Sigmoid colon (tissue), 6 donors: ENCODE measurements at regions not wholly inside any gene's neighbourhood (a gene's known extent, or its start where the extent isn't known, plus 50 kb on each side); places are given as distances from the start of the nearest gene placed in this dataset.
"Not testable (repeated sequence)": the region's sequence is repeated elsewhere in the genome, so short reads cannot be mapped to it uniquely, and the experiment has no call there.

Source experiments
- DNase-seq: peaks from one replicate; pipeline ENCODE4 v3.0.0-alpha.2; 2019
- H3K27ac ChIP-seq, 4 donors: fragments of 200-600 bp; sonication (generic); one replicate each; pipeline ENCODE4 v1.5.1; 2016 to 2019; ENCODE audit warnings: mild to moderate bottlenecking in 1 of 4
- H3K27me3 ChIP-seq, 3 donors: fragments of 200-600 bp; sonication (generic); one replicate each; pipeline ENCODE4 v1.5.1; 2019; ENCODE audit warnings: mild to moderate bottlenecking in 1 of 3
- H3K36me3 ChIP-seq, 4 donors: fragments of 200-600 bp; sonication (generic); one replicate each; pipeline ENCODE4 v1.5.1; 2016 to 2019
- H3K4me1 ChIP-seq, 4 donors: fragments of 200-600 bp; sonication (generic); one replicate each; pipeline ENCODE4 v1.5.1; 2017 to 2019
- H3K4me3 ChIP-seq, 4 donors: fragments of 200-600 bp; sonication (generic); one replicate each; pipeline ENCODE4 v1.5.1; 2017 to 2019; ENCODE audit warnings: mild to moderate bottlenecking in 2 of 4, moderate library complexity in 1 of 4
- H3K9me3 ChIP-seq, 4 donors: fragments of 200-600 bp in 3 of 4; sonication (generic) in 3 of 4; one replicate each; pipeline versions ENCODE4 v1.5.1 to v1.6.1; 2013 to 2019
- CTCF ChIP-seq, 4 experiments: fragments of 450-650 bp in 3 of 4; fragments of 200-600 bp in 1 of 4; IDR thresholded peaks; one replicate each; pipeline ENCODE4 v1.5.1; 2016 to 2019; ENCODE audit warnings: antibody characterized with exemption in 4 of 4, mild to moderate bottlenecking in 3 of 4, moderate library complexity in 2 of 4
- EP300 ChIP-seq, 4 donors: sonication (generic); formaldehyde crosslinking; IDR thresholded peaks; one replicate each; pipeline ENCODE4 v1.6.1; 2017; ENCODE audit warnings: antibody characterized with exemption in 4 of 4
- POLR2A ChIP-seq, 2 donors: fragments of 450-650 bp; IDR thresholded peaks; one replicate each; pipeline ENCODE4 v1.6.1; 2016; ENCODE audit warnings: antibody characterized with exemption in 2 of 2, mild to moderate bottlenecking in 2 of 2, moderate library complexity in 2 of 2
- POLR2AphosphoS5 ChIP-seq, 4 donors: sonication (generic); formaldehyde crosslinking; IDR thresholded peaks; one replicate each; pipeline ENCODE4 v1.6.1; 2017; ENCODE audit warnings: antibody characterized with exemption in 4 of 4
- WGBS, 2 donors: extraction: QIAGEN DNeasy Blood & Tissue Kit; methylation state at CpG; one replicate each; pipeline ENCODE4 v1.1.7; 2013; 5-methylcytosine and 5-hydroxymethylcytosine counted together
- intact Hi-C: fragments of 100-400 bp; cut with DNase I; formaldehyde crosslinking; loops from one replicate; pipeline ENCODE4 v1.15.1; 2023
- donor health status: healthy with polysubstance abuse.
- donor health status: healthy.

DNA sequence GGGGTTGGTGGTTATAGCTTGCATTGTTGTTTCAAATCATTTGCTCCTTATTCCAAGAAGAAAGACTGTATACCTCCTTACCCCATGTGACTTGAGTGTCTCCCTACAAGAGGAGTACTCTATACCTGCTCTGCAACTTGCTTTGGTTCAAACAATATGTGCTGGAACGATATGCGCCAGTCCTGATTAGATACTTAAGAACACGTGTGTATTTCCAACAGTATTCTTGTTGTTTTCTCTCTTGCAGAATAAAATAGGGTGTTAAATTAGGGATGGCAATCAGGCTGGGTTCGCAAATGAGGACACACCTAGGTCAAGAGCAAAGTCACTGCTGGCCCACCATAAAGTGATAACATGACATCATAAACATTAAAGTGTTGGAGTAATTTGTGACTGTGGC lies 895.0 kb upstream of the SLITRK1 start:
- intact Hi-C loops = no loop called here

DNA sequence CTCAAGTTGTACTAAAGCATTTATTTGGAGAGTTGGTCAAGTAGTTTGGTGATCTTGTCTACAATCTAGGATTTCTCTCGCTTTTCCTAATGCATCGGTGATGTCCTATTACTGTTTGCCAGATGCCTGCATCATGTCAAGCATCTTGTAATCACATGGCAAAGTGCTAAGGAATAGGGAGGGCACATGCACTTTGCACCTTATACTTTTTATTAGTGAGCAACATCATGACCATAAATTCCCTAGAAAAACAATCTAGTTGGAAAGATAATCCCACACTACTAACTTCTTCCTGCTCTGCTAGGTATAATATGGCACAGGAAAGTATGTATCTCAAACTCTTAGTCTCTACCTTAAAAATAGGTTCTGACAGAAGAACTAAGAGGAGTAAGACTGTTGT lies 894.3 kb upstream of the SLITRK1 start:
- DNase-seq = no peak
- H3K9me3 ChIP-seq = no peaks in the 10 kb centered on the region
- no peaks in the 10 kb centered on the region for H3K4me1 ChIP-seq
- no peak overlapping the region for H3K4me3 ChIP-seq
- TF ChIP-seq POLR2AphosphoS5 (IDR thresholded peaks at IDR 0.05) = no peak
- no peak for TF ChIP-seq EP300 (IDR thresholded peaks at IDR 0.05)
- no peak for TF ChIP-seq POLR2A (IDR thresholded peaks at IDR 0.05)
- no peak for TF ChIP-seq CTCF (IDR thresholded peaks at IDR 0.05)
- H3K36me3 ChIP-seq = no peaks in the 10 kb centered on the region
- H3K27me3 ChIP-seq = no peaks in the 10 kb centered on the region
- H3K27ac ChIP-seq = no peak overlapping the region
- WGBS, 2 donors = 74 to 80% methylated on average over 2 of the region's 2 CpGs
- intact Hi-C loops = no loop called here

More for the DNA sequence above, 895.0 kb upstream of the SLITRK1 start:
- 25 to 71% methylated on average over 4 of the region's 4 CpGs for WGBS, 2 donors
- Histone ChIP-seq H3K27ac (no peak overlapping the region), H3K4me3 (no peak overlapping the region), H3K4me1 (no peaks in the 10 kb centered on the region), H3K36me3 (no peaks in the 10 kb centered on the region), H3K27me3 (no peaks in the 10 kb centered on the region), H3K9me3 (no peaks in the 10 kb centered on the region)
- no peak for TF ChIP-seq POLR2A (IDR thresholded peaks at IDR 0.05)
- no peak for TF ChIP-seq CTCF (IDR thresholded peaks at IDR 0.05)
- no peak for TF ChIP-seq EP300 (IDR thresholded peaks at IDR 0.05)
- TF ChIP-seq POLR2AphosphoS5 (IDR thresholded peaks at IDR 0.05) = no peak
- no peak for DNase-seq

DNA sequence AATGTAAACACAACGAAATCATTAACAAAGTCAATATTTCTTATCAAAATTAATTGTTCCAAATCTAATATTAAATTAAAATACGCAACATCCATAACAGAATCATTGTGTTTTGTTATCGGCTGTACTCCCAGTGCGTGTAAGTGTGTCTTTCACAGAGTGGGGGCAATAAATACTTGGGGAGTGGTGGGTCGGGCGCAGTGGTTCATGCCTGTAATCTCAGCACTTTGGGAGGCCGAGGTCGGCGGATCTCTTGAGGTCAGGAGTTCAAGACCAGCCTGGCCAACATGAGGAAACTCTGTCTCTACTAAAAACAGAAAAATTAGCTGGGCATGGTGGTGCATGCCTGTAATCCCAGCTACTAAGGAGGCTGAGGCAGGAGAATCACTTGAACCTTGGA lies 893.6 kb upstream of the SLITRK1 start:
- H3K4me3 ChIP-seq, H3K9me3 ChIP-seq, DNase-seq, intact Hi-C loops, H3K36me3 ChIP-seq, H3K4me1 ChIP-seq, H3K27ac ChIP-seq, H3K27me3 ChIP-seq: not testable (repeated sequence)
- WGBS, 2 donors = 73 to 85% methylated on average over 9 of the region's 9 CpGs

DNA sequence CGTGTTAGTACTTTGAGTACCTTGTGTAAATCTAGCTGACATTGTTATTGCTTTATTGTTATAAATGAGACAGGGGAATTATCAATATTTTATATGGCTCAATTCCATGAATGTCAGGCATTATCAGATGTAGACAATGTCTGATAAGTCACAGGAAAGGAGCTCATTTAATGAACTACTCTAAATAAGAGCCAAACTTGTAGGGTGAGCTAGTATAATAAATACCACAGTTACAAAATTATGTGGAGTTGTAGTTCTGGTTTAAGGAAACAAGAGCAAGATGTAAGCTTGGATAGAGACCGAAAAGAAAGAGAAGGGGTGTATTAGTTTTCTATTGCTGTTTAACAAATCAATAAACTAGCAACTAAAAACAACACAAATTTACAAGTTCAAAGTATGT lies 891.8 kb upstream of the SLITRK1 start:
- H3K27me3 ChIP-seq = no peaks in the 10 kb centered on the region
- DNase-seq = no peak
- H3K9me3 ChIP-seq = no peaks in the 10 kb centered on the region
- 46 to 74% methylated on average over 2 of the region's 2 CpGs for WGBS, 2 donors
- no peak overlapping the region for H3K27ac ChIP-seq
- H3K36me3 ChIP-seq = no peaks in the 10 kb centered on the region
- H3K4me1 ChIP-seq = no peaks in the 10 kb centered on the region
- intact Hi-C loops = no loop called here
- TF ChIP-seq POLR2AphosphoS5 (IDR thresholded peaks at IDR 0.05) (no peak), EP300 (IDR thresholded peaks at IDR 0.05) (no peak), CTCF (IDR thresholded peaks at IDR 0.05) (no peak), POLR2A (IDR thresholded peaks at IDR 0.05) (no peak)
- no peak overlapping the region for H3K4me3 ChIP-seq

DNA sequence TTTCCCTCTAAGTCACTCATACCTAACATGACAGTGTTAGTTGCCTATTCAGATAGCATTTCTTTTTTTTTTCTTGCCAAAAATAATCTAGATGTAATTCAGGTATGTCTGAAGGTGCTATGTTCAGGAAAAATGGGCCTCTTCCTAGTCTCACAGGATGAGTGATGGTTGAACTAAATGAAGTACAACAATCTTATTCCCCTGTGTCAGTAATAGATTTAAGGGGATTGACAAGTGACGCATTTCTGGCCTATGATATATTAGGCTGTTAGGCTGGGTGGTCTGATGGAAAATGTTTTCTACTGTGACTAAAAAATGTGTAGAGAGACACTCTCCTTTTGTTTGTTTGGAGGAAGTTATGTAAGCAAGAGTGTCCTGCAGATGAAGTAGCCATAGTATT lies 878.7 kb upstream of the SLITRK1 start:
- no peaks in the 10 kb centered on the region for H3K36me3 ChIP-seq
- H3K27me3 ChIP-seq = no peaks in the 10 kb centered on the region
- H3K9me3 ChIP-seq = no peaks in the 10 kb centered on the region
- DNase-seq = no peak
- no peak overlapping the region for H3K4me3 ChIP-seq
- H3K27ac ChIP-seq = no peak overlapping the region
- TF ChIP-seq POLR2A (IDR thresholded peaks at IDR 0.05) = no peak
- no peak for TF ChIP-seq CTCF (IDR thresholded peaks at IDR 0.05)
- TF ChIP-seq POLR2AphosphoS5 (IDR thresholded peaks at IDR 0.05) = no peak
- TF ChIP-seq EP300 (IDR thresholded peaks at IDR 0.05) = no peak
- no peaks in the 10 kb centered on the region for H3K4me1 ChIP-seq
- WGBS, 2 donors = 89% methylated on average over 1 of the region's 1 CpG
- intact Hi-C loops = no loop called here
